K562 (cell line): ENCODE measurements at regions not wholly inside any gene's neighbourhood (a gene's known extent, or its start where the extent isn't known, plus 50 kb on each side); places are given as distances from the start of the nearest gene placed in this dataset.

Source experiments
- CBX3 ChIP-seq, 2 experiments: IDR thresholded peaks; 1 replicate in 1 of 2; 2 replicates in 1 of 2; pipeline ENCODE4 v1.6.1; 2012; ENCODE audit warnings: inconsistent platforms in 2 of 2, low read length in 2 of 2, borderline replicate concordance in 1 of 2, control low read depth in 1 of 2
- CBX8 ChIP-seq: fragments of 200-600 bp; sonication (generic); IDR thresholded peaks from 2 replicates; pipeline ENCODE4 v1.6.1; 2012; ENCODE audit warnings: borderline replicate concordance, mixed run types, low read depth, mild to moderate bottlenecking, moderate library complexity, mixed read lengths, low read length, control low read depth, inconsistent platforms; ENCODE audit not compliant: poor library complexity, severe bottlenecking; ENCODE audit errors: extremely low read depth
- EZH2 ChIP-seq: IDR thresholded peaks from 2 replicates; pipeline ENCODE4 v1.6.1; 2012; ENCODE audit warnings: low read depth, mild to moderate bottlenecking, inconsistent platforms, low read length, borderline replicate concordance
- NEUROD1 ChIP-seq: fragments of 150-350 bp; IDR thresholded peaks from 2 replicates; pipeline ENCODE4 v1.6.1; 2014; ENCODE audit warnings: borderline replicate concordance, low read length, low read depth; ENCODE audit not compliant: partially characterized antibody
- POLR2AphosphoS2 ChIP-seq: IDR thresholded peaks from 2 replicates; pipeline ENCODE4 v1.6.1; 2012; ENCODE audit warnings: low read length, improper control_type of control experiment
- RAD21 ChIP-seq, 2 experiments: fragments of 250-450 bp in 1 of 2; fragments of 450-650 bp in 1 of 2; sonication (Bioruptor Pico) in 1 of 2; formaldehyde crosslinking in 1 of 2; IDR thresholded peaks in 1 of 2; conservative IDR thresholded peaks in 1 of 2; 2 replicates each; pipeline versions ENCODE4 v1.4.0 to v1.8.0; 2020 to 2022; ENCODE audit warnings: mild to moderate bottlenecking in 2 of 2, moderate library complexity in 1 of 2
- ZNF121 ChIP-seq: sonication (generic); formaldehyde crosslinking; conservative IDR thresholded peaks from 2 replicates; pipeline ENCODE4 v1.8.0; 2022; ENCODE audit warnings: missing genetic modification reagents
- ZNF175 ChIP-seq: fragments of 200-800 bp; sonication (Bioruptor generic); IDR thresholded peaks from 2 replicates; pipeline ENCODE4 v1.6.1; 2016; ENCODE audit warnings: low read depth, mild to moderate bottlenecking, missing genetic modification characterization, missing compliant biosample characterization
- TF ChIP-seq, protein P1 (sequence below): fragments of 150-350 bp; IDR thresholded peaks from 2 replicates; pipeline ENCODE4 v1.6.1; 2014; ENCODE audit warnings: low read depth, mild to moderate bottlenecking, low read length, borderline replicate concordance
- TF ChIP-seq, protein P2 (sequence below): sonication (generic); formaldehyde crosslinking; IDR thresholded peaks from 2 replicates; pipeline ENCODE4 v1.5.0; 2020; ENCODE audit warnings: missing genetic modification reagents
- TF ChIP-seq, protein P3 (sequence below), 3 experiments: IDR thresholded peaks in 2 of 3; conservative IDR thresholded peaks in 1 of 3; 2 replicates each; pipeline ENCODE4 v1.5.1; 2011 to 2012; ENCODE audit warnings: low read length in 3 of 3, mild to moderate bottlenecking in 3 of 3, control low read depth in 2 of 3, improper control_type of control experiment in 1 of 3, inconsistent platforms in 1 of 3, low read depth in 1 of 3, mixed read lengths in 1 of 3, moderate library complexity in 1 of 3; ENCODE audit not compliant: insufficient read depth in 2 of 3

DNA sequence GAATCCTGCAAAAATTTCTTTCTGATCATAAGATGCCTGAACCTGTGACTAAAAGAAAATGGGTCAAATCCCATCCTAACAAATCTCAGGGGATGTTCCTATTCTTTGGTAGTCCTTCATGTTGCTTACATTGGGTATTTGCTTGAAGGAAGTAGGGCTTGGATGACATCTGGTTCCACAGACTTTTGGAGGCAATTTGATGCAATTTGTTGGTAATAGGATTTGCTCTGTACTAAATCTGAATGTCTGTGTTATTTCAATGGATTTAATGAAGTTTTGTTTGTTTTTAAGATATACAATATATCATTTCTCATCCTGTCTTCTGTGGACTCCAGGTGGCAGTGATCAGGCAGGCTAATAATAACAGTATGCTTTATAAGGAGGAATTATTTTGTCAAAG, 457.9 kb downstream of the ZSWIM6 start:
- TF ChIP-seq ZNF121 (no peak), ZNF175 (CRISPR knock-in tag) (no peak), CBX3 (IDR thresholded peaks at IDR 0.05; ENCODE audit: borderline replicate concordance in 1 of 2, low read length in 2 of 2) (no peak), EZH2 (no peak), CBX8 (no peak), RAD21 (CRISPR knock-in tag; conservative IDR thresholded peaks at IDR 0.05 in 1 of 2, IDR thresholded peaks at IDR 0.05 in 1 of 2) (no peak), POLR2AphosphoS2 (no peak), NEUROD1 (no peak)
- TF ChIP-seq, protein P1, sequence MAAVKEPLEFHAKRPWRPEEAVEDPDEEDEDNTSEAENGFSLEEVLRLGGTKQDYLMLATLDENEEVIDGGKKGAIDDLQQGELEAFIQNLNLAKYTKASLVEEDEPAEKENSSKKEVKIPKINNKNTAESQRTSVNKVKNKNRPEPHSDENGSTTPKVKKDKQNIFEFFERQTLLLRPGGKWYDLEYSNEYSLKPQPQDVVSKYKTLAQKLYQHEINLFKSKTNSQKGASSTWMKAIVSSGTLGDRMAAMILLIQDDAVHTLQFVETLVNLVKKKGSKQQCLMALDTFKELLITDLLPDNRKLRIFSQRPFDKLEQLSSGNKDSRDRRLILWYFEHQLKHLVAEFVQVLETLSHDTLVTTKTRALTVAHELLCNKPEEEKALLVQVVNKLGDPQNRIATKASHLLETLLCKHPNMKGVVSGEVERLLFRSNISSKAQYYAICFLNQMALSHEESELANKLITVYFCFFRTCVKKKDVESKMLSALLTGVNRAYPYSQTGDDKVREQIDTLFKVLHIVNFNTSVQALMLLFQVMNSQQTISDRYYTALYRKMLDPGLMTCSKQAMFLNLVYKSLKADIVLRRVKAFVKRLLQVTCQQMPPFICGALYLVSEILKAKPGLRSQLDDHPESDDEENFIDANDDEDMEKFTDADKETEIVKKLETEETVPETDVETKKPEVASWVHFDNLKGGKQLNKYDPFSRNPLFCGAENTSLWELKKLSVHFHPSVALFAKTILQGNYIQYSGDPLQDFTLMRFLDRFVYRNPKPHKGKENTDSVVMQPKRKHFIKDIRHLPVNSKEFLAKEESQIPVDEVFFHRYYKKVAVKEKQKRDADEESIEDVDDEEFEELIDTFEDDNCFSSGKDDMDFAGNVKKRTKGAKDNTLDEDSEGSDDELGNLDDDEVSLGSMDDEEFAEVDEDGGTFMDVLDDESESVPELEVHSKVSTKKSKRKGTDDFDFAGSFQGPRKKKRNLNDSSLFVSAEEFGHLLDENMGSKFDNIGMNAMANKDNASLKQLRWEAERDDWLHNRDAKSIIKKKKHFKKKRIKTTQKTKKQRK = no peak
- TF ChIP-seq, protein P2, sequence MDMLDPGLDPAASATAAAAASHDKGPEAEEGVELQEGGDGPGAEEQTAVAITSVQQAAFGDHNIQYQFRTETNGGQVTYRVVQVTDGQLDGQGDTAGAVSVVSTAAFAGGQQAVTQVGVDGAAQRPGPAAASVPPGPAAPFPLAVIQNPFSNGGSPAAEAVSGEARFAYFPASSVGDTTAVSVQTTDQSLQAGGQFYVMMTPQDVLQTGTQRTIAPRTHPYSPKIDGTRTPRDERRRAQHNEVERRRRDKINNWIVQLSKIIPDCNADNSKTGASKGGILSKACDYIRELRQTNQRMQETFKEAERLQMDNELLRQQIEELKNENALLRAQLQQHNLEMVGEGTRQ (CRISPR knock-in tag) = no peak
- TF ChIP-seq, protein P3, sequence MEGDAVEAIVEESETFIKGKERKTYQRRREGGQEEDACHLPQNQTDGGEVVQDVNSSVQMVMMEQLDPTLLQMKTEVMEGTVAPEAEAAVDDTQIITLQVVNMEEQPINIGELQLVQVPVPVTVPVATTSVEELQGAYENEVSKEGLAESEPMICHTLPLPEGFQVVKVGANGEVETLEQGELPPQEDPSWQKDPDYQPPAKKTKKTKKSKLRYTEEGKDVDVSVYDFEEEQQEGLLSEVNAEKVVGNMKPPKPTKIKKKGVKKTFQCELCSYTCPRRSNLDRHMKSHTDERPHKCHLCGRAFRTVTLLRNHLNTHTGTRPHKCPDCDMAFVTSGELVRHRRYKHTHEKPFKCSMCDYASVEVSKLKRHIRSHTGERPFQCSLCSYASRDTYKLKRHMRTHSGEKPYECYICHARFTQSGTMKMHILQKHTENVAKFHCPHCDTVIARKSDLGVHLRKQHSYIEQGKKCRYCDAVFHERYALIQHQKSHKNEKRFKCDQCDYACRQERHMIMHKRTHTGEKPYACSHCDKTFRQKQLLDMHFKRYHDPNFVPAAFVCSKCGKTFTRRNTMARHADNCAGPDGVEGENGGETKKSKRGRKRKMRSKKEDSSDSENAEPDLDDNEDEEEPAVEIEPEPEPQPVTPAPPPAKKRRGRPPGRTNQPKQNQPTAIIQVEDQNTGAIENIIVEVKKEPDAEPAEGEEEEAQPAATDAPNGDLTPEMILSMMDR (IDR thresholded peaks at IDR 0.05 in 2 of 3, conservative IDR thresholded peaks at IDR 0.05 in 1 of 3; ENCODE audit: insufficient read depth in 2 of 3, low read depth in 1 of 3, low read length in 3 of 3) = no peak
